GM21515 (cell line): ENCODE measurements at regions not wholly inside any gene's neighbourhood (a gene's known extent, or its start where the extent isn't known, plus 50 kb on each side); places are given as distances from the start of the nearest gene placed in this dataset.
"Not testable (repeated sequence)": the region's sequence is repeated elsewhere in the genome, so short reads cannot be mapped to it uniquely, and the experiment has no call there.

ENCODE experiments used
- ATAC-seq: cut with Tn5 transposase; IDR thresholded peaks from one replicate; pipeline ENCODE4 v1.9.1; 2021; ENCODE audit not compliant: unreplicated experiment

- no peak for ATAC-seq
Measured at GRCh38 chr3:4897765-4898453, 81.3 kb upstream of the BHLHE40 start.

GRCh38 chr3:4898454-4899313 lies 80.6 kb upstream of the BHLHE40 start:
- peak; percentile 92 for ATAC-seq

GRCh38 chr3:4899710-4900109 lies 79.5 kb upstream of the BHLHE40 start:
- no peak for ATAC-seq

GRCh38 chr3:4900298-4900697 lies 78.9 kb upstream of the BHLHE40 start:
- no peak for ATAC-seq

GRCh38 chr3:4904811-4905695 lies 74.2 kb upstream of the BHLHE40 start:
- no peak for ATAC-seq

GRCh38 chr3:4906107-4906621 lies 73.1 kb upstream of the BHLHE40 start:
- no peak for ATAC-seq

GRCh38 chr3:4907050-4907449 lies 72.2 kb upstream of the BHLHE40 start:
- no peak for ATAC-seq

GRCh38 chr3:4907643-4908432 lies 71.4 kb upstream of the BHLHE40 start:
- no peak for ATAC-seq

GRCh38 chr3:4908433-4909156 lies 70.6 kb upstream of the BHLHE40 start:
- no peak for ATAC-seq

- ATAC-seq, result no peak
Measured at GRCh38 chr3:4914464-4914863, 64.8 kb upstream of the BHLHE40 start.

GRCh38 chr3:4921589-4921988 lies 57.6 kb upstream of the BHLHE40 start:
- ATAC-seq, result not testable (repeated sequence)

- no peak for ATAC-seq
Measured at GRCh38 chr3:4926892-4927291, 52.3 kb upstream of the BHLHE40 start.

- ATAC-seq, result no peak
Measured at GRCh38 chr3:4928277-4928789, 50.9 kb upstream of the BHLHE40 start.
